ENCODE measurements at regions not wholly inside any gene's neighbourhood (a gene's known extent, or its start where the extent isn't known, plus 50 kb on each side); places are given as distances from the start of the nearest gene placed in this dataset.

GRCh38 chr2:238502088-238502810 lies 75.5 kb downstream of the ASB1 start:
- Histone ChIP-seq H3K9me3 (no peaks in the 10 kb centered on the region), H3K27me3 (ENCODE audit: low read depth) (0 out of 2 replicates have a peak, but pooled peaks cover 5% of the 10 kb centered on the region), H3K36me3 (replicated peaks) (no peaks in the 10 kb centered on the region), H3K4me3 (no peak overlapping the region), H3K4me1 (no peaks in the 10 kb centered on the region)
- no peak for DNase-seq (ENCODE audit: low spot score in 2 of 2)
- in situ Hi-C loops (cut with MboI; ENCODE audit: low sequenced_read_pairs), result no loop called here

GRCh38 chr2:238502956-238503791 lies 76.4 kb downstream of the ASB1 start:
- H3K36me3 ChIP-seq (replicated peaks), result no peaks in the 10 kb centered on the region
- H3K4me3 ChIP-seq, result no peak overlapping the region
- 0 out of 2 replicates have a peak, but pooled peaks cover 5% of the 10 kb centered on the region for H3K27me3 ChIP-seq (ENCODE audit: low read depth)
- no peak for DNase-seq (ENCODE audit: low spot score in 2 of 2)
- H3K9me3 ChIP-seq, result no peaks in the 10 kb centered on the region
- no peaks in the 10 kb centered on the region for H3K4me1 ChIP-seq
- in situ Hi-C loops (cut with MboI; ENCODE audit: low sequenced_read_pairs), result no loop called here

- Histone ChIP-seq H3K4me3 (no peak overlapping the region), H3K36me3 (replicated peaks) (no peaks in the 10 kb centered on the region), H3K9me3 (no peaks in the 10 kb centered on the region), H3K27me3 (ENCODE audit: low read depth) (0 out of 2 replicates have a peak, but pooled peaks cover 5% of the 10 kb centered on the region), H3K4me1 (no peaks in the 10 kb centered on the region)
- DNase-seq (ENCODE audit: low spot score in 2 of 2), result no peak
- in situ Hi-C loops (cut with MboI; ENCODE audit: low sequenced_read_pairs), result no loop called here
Observed at GRCh38 chr2:238504181-238504931, 77.6 kb downstream of the ASB1 start.

GRCh38 chr2:238505119-238505891 lies 78.6 kb downstream of the ASB1 start:
- H3K9me3 ChIP-seq, result no peaks in the 10 kb centered on the region
- no peaks in the 10 kb centered on the region for H3K36me3 ChIP-seq (replicated peaks)
- no peak overlapping the region for H3K4me3 ChIP-seq
- H3K4me1 ChIP-seq, result no peaks in the 10 kb centered on the region
- H3K27me3 ChIP-seq (ENCODE audit: low read depth), result 0 out of 2 replicates have a peak, but pooled peaks cover 5% of the 10 kb centered on the region
- DNase-seq (ENCODE audit: low spot score in 2 of 2), result no peak
- in situ Hi-C loops (cut with MboI; ENCODE audit: low sequenced_read_pairs), result no loop called here

GRCh38 chr2:238505892-238506280 lies 79.2 kb downstream of the ASB1 start:
- H3K36me3 ChIP-seq (replicated peaks), result no peaks in the 10 kb centered on the region
- H3K27me3 ChIP-seq (ENCODE audit: low read depth), result 0 out of 2 replicates have a peak, but pooled peaks cover 5% of the 10 kb centered on the region
- no peak for DNase-seq (ENCODE audit: low spot score in 2 of 2)
- H3K9me3 ChIP-seq, result no peaks in the 10 kb centered on the region
- H3K4me1 ChIP-seq, result no peaks in the 10 kb centered on the region
- in situ Hi-C loops (cut with MboI; ENCODE audit: low sequenced_read_pairs), result no loop called here
- no peak overlapping the region for H3K4me3 ChIP-seq

- no peak for DNase-seq (ENCODE audit: low spot score in 2 of 2)
- Histone ChIP-seq H3K4me3 (no peak overlapping the region), H3K36me3 (replicated peaks) (no peaks in the 10 kb centered on the region), H3K4me1 (no peaks in the 10 kb centered on the region), H3K27me3 (ENCODE audit: low read depth) (0 out of 2 replicates have a peak, but pooled peaks cover 5% of the 10 kb centered on the region), H3K9me3 (no peaks in the 10 kb centered on the region)
- in situ Hi-C loops (cut with MboI; ENCODE audit: low sequenced_read_pairs), result no loop called here
Observed at GRCh38 chr2:238506371-238507068, 79.8 kb downstream of the ASB1 start.

- no peak overlapping the region for H3K4me3 ChIP-seq
- H3K9me3 ChIP-seq, result no peaks in the 10 kb centered on the region
- in situ Hi-C loops (cut with MboI; ENCODE audit: low sequenced_read_pairs), result no loop called here
- no peaks in the 10 kb centered on the region for H3K36me3 ChIP-seq (replicated peaks)
- DNase-seq (ENCODE audit: low spot score in 2 of 2), result no peak
- H3K27me3 ChIP-seq (ENCODE audit: low read depth), result 0 out of 2 replicates have a peak, but pooled peaks cover 5% of the 10 kb centered on the region
- no peaks in the 10 kb centered on the region for H3K4me1 ChIP-seq
Observed at GRCh38 chr2:238507836-238508235, 81.1 kb downstream of the ASB1 start.

- no peak for DNase-seq (ENCODE audit: low spot score in 2 of 2)
- in situ Hi-C loops (cut with MboI; ENCODE audit: low sequenced_read_pairs), result no loop called here
- H3K27me3 ChIP-seq (ENCODE audit: low read depth), result 0 out of 2 replicates have a peak, but pooled peaks cover 5% of the 10 kb centered on the region
- H3K9me3 ChIP-seq, result no peaks in the 10 kb centered on the region
- no peak overlapping the region for H3K4me3 ChIP-seq
- no peaks in the 10 kb centered on the region for H3K36me3 ChIP-seq (replicated peaks)
- no peaks in the 10 kb centered on the region for H3K4me1 ChIP-seq
Observed at GRCh38 chr2:238509151-238509835, 82.6 kb downstream of the ASB1 start.

GRCh38 chr2:238509903-238510302 lies 83.2 kb downstream of the ASB1 start:
- Histone ChIP-seq H3K27me3 (ENCODE audit: low read depth) (0 out of 2 replicates have a peak, but pooled peaks cover 5% of the 10 kb centered on the region), H3K4me3 (no peak overlapping the region), H3K36me3 (replicated peaks) (no peaks in the 10 kb centered on the region), H3K9me3 (no peaks in the 10 kb centered on the region), H3K4me1 (no peaks in the 10 kb centered on the region)
- no peak for DNase-seq (ENCODE audit: low spot score in 2 of 2)
- in situ Hi-C loops (cut with MboI; ENCODE audit: low sequenced_read_pairs), result no loop called here

GRCh38 chr2:238510911-238511613 lies 84.3 kb downstream of the ASB1 start:
- in situ Hi-C loops (cut with MboI; ENCODE audit: low sequenced_read_pairs), result no loop called here
- no peak overlapping the region for H3K4me3 ChIP-seq
- H3K36me3 ChIP-seq (replicated peaks), result no peaks in the 10 kb centered on the region
- 0 out of 2 replicates have a peak, but pooled peaks cover 4% of the 10 kb centered on the region for H3K27me3 ChIP-seq (ENCODE audit: low read depth)
- no peaks in the 10 kb centered on the region for H3K9me3 ChIP-seq
- H3K4me1 ChIP-seq, result no peaks in the 10 kb centered on the region
- no peak for DNase-seq (ENCODE audit: low spot score in 2 of 2)

GRCh38 chr2:238511614-238511950 lies 84.9 kb downstream of the ASB1 start:
- Histone ChIP-seq H3K4me3 (no peak overlapping the region), H3K36me3 (replicated peaks) (no peaks in the 10 kb centered on the region), H3K9me3 (peaks cover 2% of the 10 kb centered on the region), H3K4me1 (no peaks in the 10 kb centered on the region), H3K27me3 (ENCODE audit: low read depth) (no peaks in the 10 kb centered on the region)
- in situ Hi-C loops (cut with MboI; ENCODE audit: low sequenced_read_pairs), result no loop called here
- DNase-seq (ENCODE audit: low spot score in 2 of 2), result no peak

Measured in HAP-1 (cell line).